GM20431 (cell line): ENCODE measurements at regions not wholly inside any gene's neighbourhood (a gene's known extent, or its start where the extent isn't known, plus 50 kb on each side); places are given as distances from the start of the nearest gene placed in this dataset.
"Not testable (repeated sequence)": the region's sequence is repeated elsewhere in the genome, so short reads cannot be mapped to it uniquely, and the experiment has no call there.

Experiments used
- in situ Hi-C: fragments of 300-500 bp; cut with MseI, MboI; formaldehyde crosslinking; loops from one replicate; pipeline ENCODE4 v1.15.0; 2020; ENCODE audit warnings: low sequenced_read_pairs; ENCODE audit not compliant: unreplicated experiment

GRCh38 chr3:16704941-16705340 lies 99.7 kb upstream of the DAZL start:
- in situ Hi-C loops = no loop called here

GRCh38 chr3:16707260-16707659 lies 102.0 kb upstream of the DAZL start:
- in situ Hi-C loops = no loop called here

GRCh38 chr3:16708285-16708684 lies 103.1 kb upstream of the DAZL start:
- in situ Hi-C loops = no loop called here

- in situ Hi-C loops = not testable (repeated sequence)
Measured at GRCh38 chr3:16711691-16712090, 106.5 kb upstream of the DAZL start.

- in situ Hi-C loops = no loop called here
Measured at GRCh38 chr3:16715281-16715680, 110.1 kb upstream of the DAZL start.

- in situ Hi-C loops = no loop called here
Measured at GRCh38 chr3:16719426-16719825, 114.2 kb upstream of the DAZL start.

GRCh38 chr3:16720367-16720940 lies 115.2 kb upstream of the DAZL start:
- in situ Hi-C loops = no loop called here

GRCh38 chr3:16721494-16721893 lies 116.3 kb upstream of the DAZL start:
- in situ Hi-C loops = no loop called here

- in situ Hi-C loops = no loop called here
Measured at GRCh38 chr3:16723978-16724377, 118.8 kb upstream of the DAZL start.

GRCh38 chr3:16724487-16724886 lies 119.3 kb upstream of the DAZL start:
- in situ Hi-C loops = no loop called here

- in situ Hi-C loops = no loop called here
Measured at GRCh38 chr3:16725972-16726371, 120.7 kb upstream of the DAZL start.

- in situ Hi-C loops = no loop called here
Measured at GRCh38 chr3:16728770-16729745, 123.8 kb upstream of the DAZL start.

- in situ Hi-C loops = no loop called here
Measured at GRCh38 chr3:16738451-16738850, 133.2 kb upstream of the DAZL start.

GRCh38 chr3:16739541-16740105 lies 134.4 kb upstream of the DAZL start:
- in situ Hi-C loops = no loop called here

- in situ Hi-C loops = no loop called here
Measured at GRCh38 chr3:16740515-16740914, 135.3 kb upstream of the DAZL start.

GRCh38 chr3:16741103-16741758 lies 136.0 kb upstream of the DAZL start:
- in situ Hi-C loops = no loop called here

GRCh38 chr3:16741890-16742289 lies 136.7 kb upstream of the DAZL start:
- in situ Hi-C loops = no loop called here

GRCh38 chr3:16743276-16743675 lies 138.1 kb upstream of the DAZL start:
- in situ Hi-C loops = no loop called here

- in situ Hi-C loops = no loop called here
Measured at GRCh38 chr3:16759227-16759903, 125.4 kb upstream of the PLCL2 start.

GRCh38 chr3:16761571-16761970 lies 123.2 kb upstream of the PLCL2 start:
- in situ Hi-C loops = no loop called here
